ENCODE measurements at regions not wholly inside any gene's neighbourhood (a gene's known extent, or its start where the extent isn't known, plus 50 kb on each side); places are given as distances from the start of the nearest gene placed in this dataset.
"Not testable (repeated sequence)": the region's sequence is repeated elsewhere in the genome, so short reads cannot be mapped to it uniquely, and the experiment has no call there.

- DNase-seq: no peak
These were observed 255.3 kb upstream of the IL12A start for GRCh38 chr3:159733194-159733860.

- no peak for DNase-seq
These were observed 254.0 kb upstream of the IL12A start for GRCh38 chr3:159734681-159735080.

- no peak for DNase-seq
These were observed 249.5 kb upstream of the IL12A start for GRCh38 chr3:159739166-159739565.

- no peak for DNase-seq
These were observed 248.7 kb upstream of the IL12A start for GRCh38 chr3:159739969-159740368.

- no peak for DNase-seq
These were observed 247.4 kb upstream of the IL12A start for GRCh38 chr3:159741281-159741680.

GRCh38 chr3:159748425-159748824 lies 240.2 kb upstream of the IL12A start:
- no peak for DNase-seq

- no peak for DNase-seq
These were observed 239.2 kb upstream of the IL12A start for GRCh38 chr3:159749406-159749805.

- no peak for DNase-seq
These were observed 237.5 kb upstream of the IL12A start for GRCh38 chr3:159751146-159751545.

GRCh38 chr3:159751752-159752151 lies 236.9 kb upstream of the IL12A start:
- DNase-seq: no peak

GRCh38 chr3:159756279-159757207 lies 232.1 kb upstream of the IL12A start:
- not testable (repeated sequence) for DNase-seq

- DNase-seq: no peak
These were observed 231.1 kb upstream of the IL12A start for GRCh38 chr3:159757341-159758060.

GRCh38 chr3:159760046-159760445 lies 228.6 kb upstream of the IL12A start:
- no peak for DNase-seq

- peak; percentile 51 for DNase-seq
These were observed 227.3 kb upstream of the IL12A start for GRCh38 chr3:159761369-159761768.

GRCh38 chr3:159761848-159762635 lies 226.6 kb upstream of the IL12A start:
- no peak for DNase-seq

GRCh38 chr3:159763011-159763601 lies 225.5 kb upstream of the IL12A start:
- DNase-seq: no peak

- peak; percentile 71 for DNase-seq
These were observed 224.8 kb upstream of the IL12A start for GRCh38 chr3:159763602-159764489.

- no peak for DNase-seq
These were observed 224.1 kb upstream of the IL12A start for GRCh38 chr3:159764490-159765029.

- peak; percentile 62 for DNase-seq
These were observed 223.4 kb upstream of the IL12A start for GRCh38 chr3:159765030-159765859.

GRCh38 chr3:159765860-159766294 lies 222.8 kb upstream of the IL12A start:
- peak; percentile 42 for DNase-seq
